ENCODE measurements at regions not wholly inside any gene's neighbourhood (a gene's known extent, or its start where the extent isn't known, plus 50 kb on each side); places are given as distances from the start of the nearest gene placed in this dataset.

- TF ChIP-seq CTCF (conservative IDR thresholded peaks at IDR 0.05; ENCODE audit: low read depth in 2 of 2) (no peak), EZH2 (IDR thresholded peaks at IDR 0.05; ENCODE audit: low read depth, unreplicated experiment) (no peak), CREB1 (CRISPR knock-in tag; IDR thresholded peaks at IDR 0.05; ENCODE audit: low read depth) (no peak), POLR2AphosphoS5 (IDR thresholded peaks at IDR 0.05; ENCODE audit: low read depth) (no peak), EZH2phosphoT487 (IDR thresholded peaks at IDR 0.05; ENCODE audit: unreplicated experiment) (no peak), ZNF331 (CRISPR knock-in tag; IDR thresholded peaks at IDR 0.05; ENCODE audit: low read depth) (no peak), REST (IDR thresholded peaks at IDR 0.05; ENCODE audit: unreplicated experiment) (no peak), JUNB (IDR thresholded peaks at IDR 0.05; ENCODE audit: unreplicated experiment) (no peak)
Observed at GRCh38 chr4:101604976-101605375, 185.6 kb upstream of the BANK1 start.

Data from GM23338 (cell line).